PC-3 (cell line): ENCODE measurements at regions not wholly inside any gene's neighbourhood (a gene's known extent, or its start where the extent isn't known, plus 50 kb on each side); places are given as distances from the start of the nearest gene placed in this dataset.

Source experiments
- ATAC-seq: fragments of 200-7000 bp; cut with Tn5 transposase; 2 replicates; pipeline ENCODE4 v1.9.1; 2020; ENCODE audit warnings: mild to moderate bottlenecking, moderate library complexity
- BruUV-seq: library from RNA; stranded (reverse); fragments of 400-500 nt; replicated peaks from 2 replicates; lab custom pipeline; 2021; lab: Mats Ljungman, UMichigan
- CTCF ChIA-PET: fragments of 300-600 bp; sonication (Branson Sonifier 250); formaldehyde crosslinking; loops from one replicate; lab custom pipeline; 2022; ENCODE audit warnings: antibody characterized with exemption; lab: Charles Lee
- POLR2A ChIA-PET: fragments of 300-600 bp; sonication (Branson Sonifier 250); formaldehyde crosslinking; loops from one replicate; lab custom pipeline; 2022; ENCODE audit warnings: antibody characterized with exemption; ENCODE audit not compliant: unreplicated experiment; lab: Charles Lee
- DNase-seq: peaks from one replicate; pipeline ENCODE4 v3.0.0-alpha.2; 2015
- H2AFZ ChIP-seq: fragments of 300-600 bp; sonication (generic); 2 replicates; pipeline ENCODE4 v1.6.0; 2016; ENCODE audit warnings: antibody characterized with exemption, low read length
- H3F3A ChIP-seq: fragments of 300-600 bp; sonication (generic); one replicate; pipeline ENCODE4 v1.6.0; 2017; ENCODE audit warnings: antibody characterized with exemption, low read length, control low read depth, mild to moderate bottlenecking; ENCODE audit not compliant: unreplicated experiment
- H3K27ac ChIP-seq: fragments of 300-600 bp; sonication (generic); 2 replicates; pipeline ENCODE4 v1.5.1; 2016; ENCODE audit warnings: mild to moderate bottlenecking, low read length
- H3K27me3 ChIP-seq: fragments of 300-600 bp; sonication (generic); 2 replicates; pipeline ENCODE4 v1.6.1; 2016; ENCODE audit warnings: low read length, mixed read lengths
- H3K36me3 ChIP-seq: fragments of 300-600 bp; sonication (generic); 2 replicates; pipeline ENCODE4 v1.6.1; 2016; ENCODE audit warnings: low read depth, mixed run types, low read length, mixed read lengths
- H3K4me1 ChIP-seq: fragments of 300-600 bp; sonication (generic); 2 replicates; pipeline ENCODE4 v1.5.1; 2016; ENCODE audit warnings: low read length; ENCODE audit not compliant: insufficient read depth
- H3K4me2 ChIP-seq: fragments of 300-600 bp; sonication (generic); 2 replicates; pipeline ENCODE4 v1.6.0; 2016; ENCODE audit warnings: low read length
- H3K4me3 ChIP-seq: fragments of 300-600 bp; sonication (generic); 2 replicates; pipeline ENCODE4 v1.5.1; 2016; ENCODE audit warnings: mild to moderate bottlenecking, low read length, mixed read lengths
- H3K79me2 ChIP-seq: fragments of 300-600 bp; sonication (generic); 2 replicates; pipeline ENCODE4 v1.6.1; 2017; ENCODE audit warnings: low read length, mixed read lengths
- H3K9ac ChIP-seq: fragments of 300-600 bp; sonication (generic); 2 replicates; pipeline ENCODE4 v1.6.0; 2016; ENCODE audit warnings: mild to moderate bottlenecking, low read length
- H3K9me2 ChIP-seq: fragments of 300-600 bp; sonication (generic); replicated peaks from 2 replicates; pipeline ENCODE4 v1.6.1; 2016; ENCODE audit warnings: mixed run types, low read length, mixed read lengths
- H3K9me3 ChIP-seq: fragments of 300-600 bp; sonication (generic); 2 replicates; pipeline ENCODE4 v1.6.1; 2016; ENCODE audit warnings: low read length, mixed read lengths
- H4K20me1 ChIP-seq: fragments of 300-600 bp; sonication (generic); 2 replicates; pipeline ENCODE4 v1.6.1; 2016; ENCODE audit warnings: low read length, mixed read lengths
- CTCF ChIP-seq: fragments of 300-600 bp; sonication (generic); conservative IDR thresholded peaks from 2 replicates; pipeline ENCODE4 v1.5.1; 2017; ENCODE audit warnings: antibody characterized with exemption, low read depth, mild to moderate bottlenecking, low read length
- EZH2 ChIP-seq: fragments of 300-600 bp; sonication (generic); IDR thresholded peaks from one replicate; pipeline ENCODE4 v1.6.1; 2017; ENCODE audit warnings: antibody characterized with exemption, mild to moderate bottlenecking, low read length; ENCODE audit not compliant: unreplicated experiment
- EZH2phosphoT487 ChIP-seq: fragments of 300-600 bp; sonication (generic); IDR thresholded peaks from 2 replicates; pipeline ENCODE4 v1.6.1; 2018; ENCODE audit warnings: mild to moderate bottlenecking, antibody characterized with exemption, low read length, borderline replicate concordance
- intact Hi-C: fragments of 100-400 bp; cut with micrococcal nuclease; formaldehyde crosslinking; loops from 2 replicates; pipeline ENCODE4 v1.9.0; 2023

DNA sequence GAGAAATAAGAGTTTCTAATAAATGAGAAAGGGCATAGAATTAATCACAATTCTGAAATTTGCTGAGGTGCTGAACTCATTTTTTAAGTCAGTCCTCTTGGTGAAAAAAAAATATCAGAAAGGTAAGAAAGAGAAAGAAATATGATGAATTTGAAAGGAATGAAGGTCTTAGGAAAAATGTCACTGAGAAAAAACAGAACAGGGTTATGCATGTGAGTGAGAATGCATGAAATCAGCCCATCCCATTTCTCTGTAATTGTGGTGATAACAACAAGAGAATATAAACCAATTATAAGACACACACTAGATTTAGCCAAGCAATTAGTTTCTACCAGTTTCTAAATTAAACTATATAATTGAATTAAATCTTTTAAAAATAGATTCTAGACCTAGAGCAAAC, 138.9 kb downstream of the TBX18 start:
- ChIA-PET POLR2A (no interaction called here), CTCF (no interaction called here)
- DNase-seq, result no peak
- H3K9me2 ChIP-seq, result no peaks in the 10 kb centered on the region
- peak; percentile 29; the same call in 1 of the 2 replicates for ATAC-seq
- TF ChIP-seq EZH2phosphoT487 (no peak), EZH2 (no peak)
- intact Hi-C loops, result loop anchor here (1.0 to 2.0 kb wide), 2 partner anchors 17 to 21 kb away; no protein-coding TSS in a partner anchor
- H3K4me3 ChIP-seq, result peak overlapping the region; percentile 84
- H3K9me3 ChIP-seq, result no peaks in the 10 kb centered on the region
- peaks cover 46% of the 10 kb centered on the region for H3K79me2 ChIP-seq
- peak overlapping the region; percentile 74 for H3K9ac ChIP-seq
- peak overlapping the region; percentile 98 for H3K4me2 ChIP-seq
- H3K4me1 ChIP-seq, result peaks cover 23% of the 10 kb centered on the region
- H3K27ac ChIP-seq, result peak overlapping the region; percentile 47; the same call in 1 of the 2 replicates
- no peaks in the 10 kb centered on the region for H3K27me3 ChIP-seq
- BruUV-seq, result no TSS peak
- no peaks in the 10 kb centered on the region for H4K20me1 ChIP-seq
- no peaks in the 10 kb centered on the region for H3F3A ChIP-seq
- H3K36me3 ChIP-seq, result peaks cover 2% of the 10 kb centered on the region; the same call in 1 of the 2 replicates
- H2AFZ ChIP-seq, result peak overlapping the region; percentile 91

- H3F3A ChIP-seq, result no peaks in the 10 kb centered on the region
- H2AFZ ChIP-seq, result no peak overlapping the region
- peaks cover 57% of the 10 kb centered on the region for H3K79me2 ChIP-seq
- H3K27me3 ChIP-seq, result no peaks in the 10 kb centered on the region
- H3K9me3 ChIP-seq, result no peaks in the 10 kb centered on the region
- intact Hi-C loops, result loop anchor here (2.0 kb wide), 1 partner anchor 19 kb away; no protein-coding TSS in a partner anchor
- no peaks in the 10 kb centered on the region for H3K9me2 ChIP-seq
- H4K20me1 ChIP-seq, result no peaks in the 10 kb centered on the region
- peak overlapping the region; percentile 98 for H3K4me2 ChIP-seq
- H3K36me3 ChIP-seq, result peaks cover 2% of the 10 kb centered on the region; the same call in 1 of the 2 replicates
- ATAC-seq (peak; percentile 52), DNase-seq (peak; percentile 77)
- TF ChIP-seq CTCF, result no peak
- no peak for TF ChIP-seq EZH2phosphoT487
- no peak for TF ChIP-seq EZH2
- H3K27ac ChIP-seq, result peak overlapping the region; percentile 42
- peaks cover 25% of the 10 kb centered on the region for H3K4me1 ChIP-seq
- no peak overlapping the region for H3K9ac ChIP-seq
- ChIA-PET CTCF (no interaction called here), POLR2A (no interaction called here)
- H3K4me3 ChIP-seq, result peak overlapping the region; percentile 84; the same call in 1 of the 2 replicates
- no TSS peak for BruUV-seq
These were observed 140.3 kb downstream of the TBX18 start for GRCh38 chr6:84623956-84624680.

DNA sequence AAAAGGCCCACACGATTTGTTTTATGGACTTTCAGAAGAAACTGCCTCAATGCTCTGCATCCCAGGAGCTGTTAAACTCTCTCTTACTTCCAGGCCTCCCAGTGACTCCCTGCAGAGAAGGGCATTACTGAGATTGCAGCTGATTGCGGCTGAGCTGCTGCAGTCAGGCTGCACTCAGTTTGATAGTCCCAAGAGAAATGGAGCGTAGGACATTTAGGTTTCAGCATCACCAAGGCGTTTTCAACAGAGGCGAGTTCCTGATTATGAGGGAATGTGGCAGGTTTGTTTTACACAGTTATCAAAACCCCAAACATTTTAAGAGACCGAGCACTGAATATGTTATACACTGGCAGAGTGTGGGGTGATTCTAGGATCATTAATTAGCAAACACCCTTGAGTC, 145.6 kb downstream of the TBX18 start:
- Histone ChIP-seq H3K4me3 (peak overlapping the region; percentile 59; the same call in 1 of the 2 replicates), H3F3A (no peaks in the 10 kb centered on the region), H3K9ac (peak overlapping the region; percentile 73), H3K9me2 (no peaks in the 10 kb centered on the region), H4K20me1 (no peaks in the 10 kb centered on the region), H3K4me1 (peaks cover 22% of the 10 kb centered on the region), H3K79me2 (peaks cover 50% of the 10 kb centered on the region), H2AFZ (peak overlapping the region; percentile 68), H3K9me3 (no peaks in the 10 kb centered on the region), H3K36me3 (peaks cover 2% of the 10 kb centered on the region; the same call in 1 of the 2 replicates), H3K4me2 (peak overlapping the region; percentile 82), H3K27me3 (no peaks in the 10 kb centered on the region), H3K27ac (peak overlapping the region; percentile 96)
- BruUV-seq, result no TSS peak
- peak; percentile 76 for ATAC-seq
- intact Hi-C loops, result no loop called here
- ChIA-PET CTCF (interaction anchor here (0.5 kb wide), 1 partner anchor 67 kb away, joined by 3 read pairs; no protein-coding TSS in a partner anchor), POLR2A (interaction anchor here (0.6 kb wide), 1 partner anchor 258 kb away, joined by 3 read pairs; no protein-coding TSS in a partner anchor)
- peak; percentile 22 for DNase-seq
- TF ChIP-seq EZH2 (no peak), EZH2phosphoT487 (no peak), CTCF (no peak)
